GM13977 (cell line): ENCODE measurements at regions not wholly inside any gene's neighbourhood (a gene's known extent, or its start where the extent isn't known, plus 50 kb on each side); places are given as distances from the start of the nearest gene placed in this dataset.

Experiments
- DNase-seq: peaks from one replicate; pipeline ENCODE4 v3.0.0; 2012; ENCODE audit warnings: low spot score
- in situ Hi-C: fragments of 300-500 bp; cut with MboI; formaldehyde crosslinking; loops from one replicate; pipeline ENCODE4 v1.12.0; 2022; ENCODE audit warnings: low sequenced_read_pairs, low pct_unique_long_range_greater_than_20kb, mixed read lengths, inconsistent platforms; ENCODE audit not compliant: unreplicated experiment
- TF ChIP-seq, protein P1 (sequence below): IDR thresholded peaks from 2 replicates; pipeline ENCODE4 v1.5.1; 2012; ENCODE audit warnings: mild to moderate bottlenecking, control low read depth; ENCODE audit not compliant: insufficient read depth; ENCODE audit errors: extremely low read depth, missing control alignments

DNA sequence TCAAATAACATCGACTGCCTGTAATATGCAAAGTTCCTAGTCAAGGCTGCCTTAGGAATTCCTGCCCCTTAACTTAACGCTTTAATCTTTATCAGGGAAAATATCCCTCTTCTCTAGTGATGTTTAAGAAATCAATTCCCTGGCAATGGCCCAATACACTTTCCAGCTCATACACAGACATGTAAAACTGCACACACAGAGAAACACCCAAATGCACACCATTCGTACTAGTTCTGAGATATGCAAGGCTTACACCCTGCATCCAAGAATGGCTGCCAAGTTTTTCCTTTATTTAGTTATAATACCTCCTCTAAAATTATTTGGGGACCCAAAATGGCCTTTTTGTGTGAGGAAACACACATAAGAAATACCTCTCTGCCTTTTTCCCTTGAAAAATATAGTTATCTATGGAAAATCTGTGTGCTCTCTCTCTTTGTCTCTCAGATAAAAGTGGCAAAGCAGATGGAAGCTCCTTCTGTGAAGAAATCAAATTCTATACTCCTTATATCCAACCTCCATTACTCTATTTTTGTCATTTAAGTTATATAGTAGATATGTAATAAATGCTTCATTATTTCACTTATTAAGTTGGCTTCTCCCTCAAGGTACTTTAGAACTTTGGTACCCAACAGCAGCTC lies 120.0 kb upstream of the MDM1 start:
- in situ Hi-C loops, result no loop called here
- DNase-seq, result no peak
- TF ChIP-seq, protein P1, sequence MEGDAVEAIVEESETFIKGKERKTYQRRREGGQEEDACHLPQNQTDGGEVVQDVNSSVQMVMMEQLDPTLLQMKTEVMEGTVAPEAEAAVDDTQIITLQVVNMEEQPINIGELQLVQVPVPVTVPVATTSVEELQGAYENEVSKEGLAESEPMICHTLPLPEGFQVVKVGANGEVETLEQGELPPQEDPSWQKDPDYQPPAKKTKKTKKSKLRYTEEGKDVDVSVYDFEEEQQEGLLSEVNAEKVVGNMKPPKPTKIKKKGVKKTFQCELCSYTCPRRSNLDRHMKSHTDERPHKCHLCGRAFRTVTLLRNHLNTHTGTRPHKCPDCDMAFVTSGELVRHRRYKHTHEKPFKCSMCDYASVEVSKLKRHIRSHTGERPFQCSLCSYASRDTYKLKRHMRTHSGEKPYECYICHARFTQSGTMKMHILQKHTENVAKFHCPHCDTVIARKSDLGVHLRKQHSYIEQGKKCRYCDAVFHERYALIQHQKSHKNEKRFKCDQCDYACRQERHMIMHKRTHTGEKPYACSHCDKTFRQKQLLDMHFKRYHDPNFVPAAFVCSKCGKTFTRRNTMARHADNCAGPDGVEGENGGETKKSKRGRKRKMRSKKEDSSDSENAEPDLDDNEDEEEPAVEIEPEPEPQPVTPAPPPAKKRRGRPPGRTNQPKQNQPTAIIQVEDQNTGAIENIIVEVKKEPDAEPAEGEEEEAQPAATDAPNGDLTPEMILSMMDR, result no peak

GRCh38 chr12:68453278-68453677 lies 121.1 kb upstream of the MDM1 start:
- no peak for DNase-seq
- in situ Hi-C loops, result no loop called here
- TF ChIP-seq, protein P1, result no peak

DNA sequence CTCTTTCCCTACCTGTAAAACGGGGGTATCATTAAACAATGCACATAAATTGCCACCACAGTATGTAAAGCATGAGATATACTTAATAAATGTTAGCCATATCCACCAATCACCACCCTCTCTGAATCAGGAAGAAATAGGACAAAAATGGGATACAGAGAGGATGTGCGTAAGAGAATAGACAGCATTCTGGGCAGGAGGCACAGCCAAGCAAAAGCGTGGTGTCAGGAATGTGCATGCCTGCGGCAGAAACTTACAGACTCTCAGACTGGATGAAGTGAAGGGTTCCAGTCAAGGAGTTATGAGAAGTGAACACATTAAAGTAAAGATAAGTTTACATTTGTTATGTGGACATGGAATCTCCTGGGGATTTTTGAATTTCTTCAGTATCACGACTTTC lies 121.7 kb upstream of the MDM1 start:
- DNase-seq, result no peak
- in situ Hi-C loops, result no loop called here
- TF ChIP-seq, protein P1, result no peak

DNA sequence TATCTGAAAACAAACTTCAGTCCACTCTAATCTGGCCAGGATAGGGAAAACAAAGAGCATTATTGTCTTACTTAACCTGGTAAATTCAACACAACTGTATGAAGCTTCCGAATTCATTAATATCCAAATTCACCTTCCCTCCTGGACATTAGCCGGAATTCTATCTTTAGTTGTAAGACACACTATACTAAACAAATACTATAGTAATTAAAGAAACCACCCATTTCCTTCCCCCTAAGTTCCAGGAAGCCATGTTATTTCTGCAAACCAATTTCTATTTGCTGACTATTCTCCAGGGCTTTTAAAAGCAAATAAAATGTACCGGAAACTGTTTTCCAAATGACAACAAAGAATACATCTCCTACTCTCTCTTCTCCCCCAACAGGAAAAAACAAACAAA lies 122.7 kb upstream of the MDM1 start:
- TF ChIP-seq, protein P1, result no peak
- in situ Hi-C loops, result no loop called here
- no peak for DNase-seq

GRCh38 chr12:68455691-68456345 lies 123.7 kb upstream of the MDM1 start:
- in situ Hi-C loops, result no loop called here

DNA sequence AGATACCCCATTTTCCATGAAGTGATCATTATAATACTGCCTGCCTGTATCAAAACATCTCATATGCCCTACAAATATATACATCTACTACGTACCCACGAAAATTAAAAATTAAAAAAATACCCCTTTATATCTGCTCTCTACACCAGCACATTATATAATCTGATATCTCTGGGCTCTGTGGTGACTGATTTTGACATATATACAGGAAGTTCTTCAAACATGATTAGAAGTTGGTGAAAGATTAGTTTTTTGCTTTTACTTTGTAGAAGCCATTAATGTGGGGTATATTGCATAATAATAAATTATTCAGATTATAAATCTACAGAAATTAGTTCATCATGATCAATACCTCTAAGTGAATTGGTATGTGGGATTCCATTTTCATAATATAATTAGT lies 126.7 kb upstream of the MDM1 start:
- DNase-seq, result no peak
- in situ Hi-C loops, result no loop called here
- TF ChIP-seq, protein P1, result no peak

More at GRCh38 chr12:68455691-68456345, 123.7 kb upstream of the MDM1 start:
- DNase-seq, result no peak
- TF ChIP-seq, protein P1, result no peak

- TF ChIP-seq, protein P1, result no peak
- DNase-seq, result no peak
- in situ Hi-C loops, result no loop called here
These were observed 128.1 kb upstream of the MDM1 start for GRCh38 chr12:68460236-68460635.
